ENCODE measurements at regions not wholly inside any gene's neighbourhood (a gene's known extent, or its start where the extent isn't known, plus 50 kb on each side); places are given as distances from the start of the nearest gene placed in this dataset.
"Not testable (repeated sequence)": the region's sequence is repeated elsewhere in the genome, so short reads cannot be mapped to it uniquely, and the experiment has no call there.

- no peak for DNase-seq (ENCODE audit: low read depth)
Measured at GRCh38 chr6:71602385-71603007, 283.9 kb upstream of the RIMS1 start.

- DNase-seq (ENCODE audit: low read depth) = no peak
Measured at GRCh38 chr6:71603021-71603420, 283.3 kb upstream of the RIMS1 start.

DNA sequence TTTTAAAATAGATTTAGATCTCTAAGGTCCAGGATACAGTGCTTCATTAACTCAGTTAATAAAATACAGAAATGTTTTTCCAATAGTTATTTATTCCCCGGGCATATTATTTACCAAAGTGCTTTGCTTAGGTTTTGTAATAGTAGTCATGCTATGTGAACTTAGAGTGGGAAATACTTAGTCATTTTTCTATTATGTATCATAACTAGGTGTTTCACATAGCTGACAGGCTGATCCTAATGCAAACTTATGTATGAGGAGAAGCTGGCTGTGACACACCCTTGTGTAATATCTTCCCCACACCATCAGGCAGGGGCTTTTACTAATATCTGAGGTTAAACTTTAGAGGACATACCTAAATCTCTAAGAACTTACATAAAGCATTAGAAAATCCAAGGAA lies 277.7 kb upstream of the RIMS1 start:
- DNase-seq (ENCODE audit: low read depth) = no peak

DNA sequence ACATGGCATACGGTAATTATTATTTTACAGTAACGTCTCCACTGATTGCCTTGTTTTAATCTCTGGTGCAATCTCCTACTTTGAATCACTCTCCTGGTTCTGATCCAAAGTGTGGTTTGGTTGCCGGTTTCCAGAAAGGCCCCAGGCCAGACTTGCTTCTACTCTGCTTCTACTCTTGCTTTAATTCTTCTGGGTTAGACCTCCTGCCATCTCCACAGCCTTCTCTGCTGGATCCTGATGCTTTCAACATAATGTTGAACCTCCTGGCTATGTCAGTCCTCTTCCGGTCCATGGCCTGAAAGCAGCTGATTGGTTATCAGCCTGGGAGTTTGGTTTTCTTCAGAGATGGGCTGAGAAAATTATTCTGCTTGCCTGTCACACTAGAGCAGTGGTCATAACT lies 266.5 kb upstream of the RIMS1 start:
- DNase-seq (ENCODE audit: low read depth) = no peak

DNA sequence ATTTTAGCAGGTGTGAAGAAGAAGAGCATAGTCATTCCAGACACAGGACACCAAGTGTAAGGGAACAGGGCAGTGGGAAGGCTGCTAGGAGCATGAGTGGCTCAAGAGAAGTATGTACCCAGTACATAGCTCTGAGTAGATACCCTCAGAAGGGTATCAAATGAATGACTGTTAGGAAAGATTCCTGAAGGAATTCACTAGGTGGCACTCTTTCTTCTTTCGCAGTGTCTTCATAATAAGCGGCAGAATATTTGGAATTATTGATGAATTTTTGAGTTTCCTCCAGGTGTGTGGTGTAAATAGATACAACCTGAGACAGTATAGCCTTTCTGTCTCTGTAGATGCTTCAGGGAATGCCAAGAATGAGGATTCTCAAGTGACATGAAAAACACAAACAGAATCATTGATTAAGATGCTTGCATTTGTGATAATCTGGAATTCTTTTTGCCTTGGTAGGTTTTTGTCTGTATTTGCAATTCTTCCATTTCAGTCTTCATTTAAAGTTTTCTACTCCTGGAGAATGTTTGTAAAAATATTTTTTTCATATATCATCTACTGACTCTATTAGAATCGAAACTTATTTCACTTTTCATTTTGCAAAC lies 264.3 kb upstream of the RIMS1 start:
- DNase-seq (ENCODE audit: low read depth) = no peak

GRCh38 chr6:71642120-71642519 lies 244.2 kb upstream of the RIMS1 start:
- DNase-seq (ENCODE audit: low read depth) = no peak

DNA sequence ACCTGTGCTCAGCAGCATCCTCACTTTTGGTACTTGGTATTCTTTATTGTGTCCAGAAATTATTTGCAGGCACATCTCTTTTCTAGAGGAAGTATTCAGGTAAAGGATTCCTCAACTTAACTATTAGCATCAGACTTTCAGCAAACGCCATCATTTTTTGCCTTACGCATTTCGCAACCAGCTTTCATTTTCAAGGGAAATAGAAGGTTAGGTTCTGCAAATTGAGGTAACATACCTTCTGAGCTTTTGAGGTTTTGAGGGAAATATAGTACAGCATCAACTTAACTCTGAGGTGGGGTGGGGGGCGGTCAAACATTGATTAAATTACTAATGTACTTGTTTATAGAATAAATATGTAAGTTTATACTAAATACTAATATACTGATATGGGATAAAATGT lies 243.6 kb upstream of the RIMS1 start:
- no peak for DNase-seq (ENCODE audit: low read depth)

DNA sequence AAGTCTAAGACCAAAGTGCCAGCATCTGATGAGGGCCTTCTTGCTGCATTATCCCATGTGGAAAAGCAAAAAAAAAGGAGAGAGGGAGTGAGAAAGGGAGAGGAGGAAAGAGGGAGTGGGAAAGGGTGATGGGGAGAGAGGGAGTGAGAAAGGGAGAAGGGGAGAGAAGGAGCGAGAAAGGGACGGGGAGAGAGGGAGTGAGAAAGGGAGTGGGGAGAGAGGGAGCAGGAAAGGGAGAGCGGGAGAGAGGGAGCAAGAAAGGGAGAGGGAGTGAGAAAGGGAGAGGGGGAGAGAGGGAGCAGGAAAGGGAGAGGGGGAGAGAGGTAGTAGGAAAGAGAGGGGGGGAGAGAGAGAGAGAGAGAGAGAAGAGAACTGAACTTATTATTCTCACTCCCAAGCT lies 241.1 kb upstream of the RIMS1 start:
- DNase-seq (ENCODE audit: low read depth) = no peak

GRCh38 chr6:71649915-71650314 lies 236.4 kb upstream of the RIMS1 start:
- no peak for DNase-seq (ENCODE audit: low read depth)

DNA sequence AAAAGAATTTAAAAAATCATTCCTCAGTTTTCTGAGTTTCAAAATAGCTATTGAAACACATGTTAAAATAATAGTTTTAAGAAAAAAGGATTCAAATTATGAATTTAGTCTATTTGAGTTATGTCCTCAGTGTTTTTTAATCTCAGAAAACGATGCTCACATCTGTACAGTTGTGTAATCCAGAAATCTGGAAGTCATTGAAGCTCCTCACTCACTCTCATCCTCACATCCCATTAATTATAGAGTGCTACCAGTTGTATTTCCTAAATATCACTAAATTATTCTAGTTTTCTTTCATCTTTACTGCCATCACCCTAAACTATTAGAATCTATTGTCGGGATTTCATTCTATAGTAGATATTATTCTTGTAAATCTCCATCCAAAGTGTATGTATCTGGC lies 234.7 kb upstream of the RIMS1 start:
- DNase-seq (ENCODE audit: low read depth) = peak; percentile 20

DNA sequence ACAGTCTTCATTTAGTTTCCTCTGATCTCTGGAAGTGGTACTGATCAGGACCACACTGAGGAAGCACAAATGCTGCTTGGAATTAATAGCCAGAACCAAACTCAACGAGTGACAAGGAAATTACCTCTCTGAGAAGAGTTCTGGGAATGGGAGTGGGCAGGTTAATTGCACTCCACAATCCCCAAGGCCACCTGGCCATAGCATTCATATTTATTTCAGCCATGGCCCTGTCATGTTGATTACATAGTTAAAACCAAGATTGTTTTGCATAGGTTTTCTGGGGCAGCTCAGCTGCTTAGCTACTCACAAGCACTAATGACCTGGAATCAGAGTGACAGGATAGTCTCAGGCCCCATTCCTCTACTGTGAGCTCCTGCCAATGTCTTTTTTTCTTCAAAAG lies 230.2 kb upstream of the RIMS1 start:
- DNase-seq (ENCODE audit: low read depth) = no peak

DNA sequence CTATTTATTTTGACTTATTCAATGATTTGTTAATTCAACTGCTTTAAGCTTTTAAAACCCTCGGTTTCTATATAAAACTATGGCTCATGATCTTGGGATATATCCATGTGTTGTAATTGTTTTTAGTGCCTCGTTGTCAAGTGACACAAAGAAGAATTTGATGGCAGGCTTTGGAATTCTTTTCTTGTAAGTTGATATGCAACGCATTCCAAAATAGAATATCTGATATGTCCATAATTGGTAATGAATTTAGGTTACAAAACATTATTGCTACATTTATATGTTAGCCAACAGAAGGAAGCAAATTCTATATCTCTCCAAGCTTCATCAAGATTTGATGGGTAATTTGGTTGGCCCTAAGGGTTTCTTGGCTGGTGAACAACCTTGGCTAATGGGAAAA lies 220.4 kb upstream of the RIMS1 start:
- DNase-seq (ENCODE audit: low read depth) = no peak

DNA sequence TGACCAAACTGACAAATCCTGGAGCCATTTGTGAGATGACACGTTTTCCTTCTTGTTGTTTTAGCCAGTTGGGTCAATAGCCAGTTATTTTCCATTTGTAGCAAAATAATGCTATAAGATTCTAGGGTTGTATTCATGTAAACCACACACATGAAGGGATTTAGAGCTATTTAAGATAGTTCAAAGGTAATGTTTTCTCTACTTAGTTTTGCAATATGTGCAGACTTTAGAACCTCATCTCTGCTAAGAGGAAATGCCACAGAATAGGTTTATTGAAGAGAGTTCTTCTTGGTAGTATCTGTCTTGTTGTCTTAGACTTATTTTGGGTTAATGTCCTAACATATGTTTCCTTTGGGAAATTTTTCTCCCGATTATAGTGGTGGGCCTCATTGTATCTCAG lies 213.5 kb upstream of the RIMS1 start:
- DNase-seq (ENCODE audit: low read depth) = no peak

- DNase-seq (ENCODE audit: low read depth) = no peak
Measured at GRCh38 chr6:71675386-71675785, 211.0 kb upstream of the RIMS1 start.

DNA sequence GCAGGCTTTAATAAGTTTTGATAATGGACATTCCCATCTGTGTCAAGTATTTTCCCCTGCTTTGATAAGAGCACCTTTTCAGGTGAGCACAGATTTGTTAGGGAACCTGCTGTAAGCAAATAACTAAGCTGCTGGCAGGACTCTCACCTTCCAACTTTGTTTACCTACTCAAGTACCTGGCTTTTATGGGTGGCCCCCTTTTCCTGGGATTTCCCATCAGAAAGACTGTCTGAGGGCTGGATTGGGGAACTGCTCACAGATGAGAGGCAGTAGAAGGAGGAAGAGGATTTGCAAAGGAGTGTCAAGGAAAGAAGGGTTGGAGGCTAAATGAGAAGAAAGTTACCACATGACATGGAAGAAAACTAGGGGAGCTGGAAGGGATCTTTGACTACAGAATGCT lies 210.1 kb upstream of the RIMS1 start:
- DNase-seq (ENCODE audit: low read depth) = no peak

- DNase-seq (ENCODE audit: low read depth) = no peak
Measured at GRCh38 chr6:71678091-71678490, 208.3 kb upstream of the RIMS1 start.

- no peak for DNase-seq (ENCODE audit: low read depth)
Measured at GRCh38 chr6:71681234-71681867, 205.0 kb upstream of the RIMS1 start.

- not testable (repeated sequence) for DNase-seq (ENCODE audit: low read depth)
Measured at GRCh38 chr6:71686021-71686677, 200.2 kb upstream of the RIMS1 start.

DNA sequence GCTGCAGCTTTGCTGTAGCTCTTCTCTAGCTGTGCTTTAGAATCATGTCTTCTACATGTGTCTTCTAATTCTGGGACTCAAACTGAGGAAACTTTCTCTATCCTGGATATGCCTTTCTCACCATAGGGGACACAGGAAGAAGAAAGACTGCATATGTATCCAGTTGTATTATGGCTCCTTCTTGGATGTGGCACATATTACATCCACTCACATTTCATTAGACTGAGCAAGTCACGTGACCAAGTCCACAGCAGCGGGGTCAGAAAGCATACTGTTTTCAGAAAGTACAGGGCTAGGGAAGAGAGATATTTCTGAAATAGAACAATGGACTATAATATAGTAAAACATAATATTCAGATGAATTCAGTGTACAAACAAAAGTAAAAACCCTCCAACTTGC lies 187.6 kb upstream of the RIMS1 start:
- no peak for DNase-seq (ENCODE audit: low read depth)

- no peak for DNase-seq (ENCODE audit: low read depth)
Measured at GRCh38 chr6:71706523-71706922, 179.8 kb upstream of the RIMS1 start.

DNA sequence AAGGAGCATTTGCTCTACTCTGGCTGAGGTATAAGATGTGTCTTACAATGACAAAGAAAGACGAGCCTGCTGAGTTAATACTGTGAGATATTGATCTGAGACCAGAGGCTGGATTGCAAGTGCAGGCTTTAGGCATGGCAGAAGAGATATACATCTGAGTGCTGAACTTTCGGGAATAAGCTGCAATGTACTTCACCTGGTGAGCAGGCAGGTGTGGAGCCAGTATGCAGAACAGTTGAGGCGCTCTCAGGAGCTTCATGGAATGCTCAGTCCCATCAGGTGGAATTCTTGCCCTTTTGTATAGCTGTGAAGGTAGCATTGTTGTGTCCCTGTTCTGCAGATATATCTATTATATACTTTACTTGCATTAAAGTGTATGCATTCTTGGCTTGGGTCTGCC lies 179.3 kb upstream of the RIMS1 start:
- no peak for DNase-seq (ENCODE audit: low read depth)

GRCh38 chr6:71720705-71721104 lies 165.6 kb upstream of the RIMS1 start:
- no peak for DNase-seq (ENCODE audit: low read depth)

- DNase-seq (ENCODE audit: low read depth) = peak; percentile 8
Measured at GRCh38 chr6:71721642-71722041, 164.7 kb upstream of the RIMS1 start.

All from forelimb muscle (tissue), 1 donor.